Astrocyte (in vitro differentiated cells and primary cell): ENCODE measurements at regions not wholly inside any gene's neighbourhood (a gene's known extent, or its start where the extent isn't known, plus 50 kb on each side); places are given as distances from the start of the nearest gene placed in this dataset.

Experiments
- DNase-seq: peaks from one replicate; pipeline ENCODE4 v3.0.0-alpha.2; 2010; ENCODE audit warnings: low read depth
- FAIRE-seq: peaks from 2 replicates; lab custom pipeline; 2011; peaks lifted over from hg19 to GRCh38; lab: Jason Lieb, UNC
- H2AFZ ChIP-seq: 2 replicates; pipeline ENCODE4 v1.6.0; 2012; ENCODE audit warnings: low read depth, low read length, inconsistent platforms
- H3K27ac ChIP-seq: 2 replicates; pipeline ENCODE4 v1.5.1; 2011; ENCODE audit warnings: low read depth, low read length, inconsistent platforms
- H3K27me3 ChIP-seq: 2 replicates; pipeline ENCODE4 v1.6.0; 2011; ENCODE audit warnings: low read length, inconsistent platforms; ENCODE audit not compliant: insufficient read depth
- H3K36me3 ChIP-seq: 2 replicates; pipeline ENCODE4 v1.5.1; 2011; ENCODE audit warnings: low read length, inconsistent platforms; ENCODE audit not compliant: insufficient read depth
- H3K4me1 ChIP-seq: 2 replicates; pipeline ENCODE4 v1.5.1; 2011; ENCODE audit warnings: low read length, inconsistent platforms; ENCODE audit not compliant: insufficient read depth
- H3K4me2 ChIP-seq: 2 replicates; pipeline ENCODE4 v1.6.0; 2012; ENCODE audit warnings: low read length, inconsistent platforms
- H3K4me3 ChIP-seq: 2 replicates; pipeline ENCODE4 v1.5.1; 2011; ENCODE audit warnings: low read depth, mild to moderate bottlenecking, low read length, inconsistent platforms; ENCODE audit not compliant: insufficient read depth
- H3K79me2 ChIP-seq: 2 replicates; pipeline ENCODE4 v1.6.0; 2012; ENCODE audit warnings: mild to moderate bottlenecking, low read length, inconsistent platforms; ENCODE audit not compliant: insufficient read depth
- H3K9ac ChIP-seq: 2 replicates; pipeline ENCODE4 v1.6.0; 2012; ENCODE audit warnings: mild to moderate bottlenecking, low read length, inconsistent platforms
- H3K9me3 ChIP-seq: 2 replicates; pipeline ENCODE4 v1.5.1; 2012; ENCODE audit warnings: low read depth, mild to moderate bottlenecking, low read length, inconsistent platforms; ENCODE audit not compliant: insufficient read depth
- H4K20me1 ChIP-seq: 2 replicates; pipeline ENCODE4 v1.6.0; 2012; ENCODE audit warnings: low read length, inconsistent platforms; ENCODE audit not compliant: insufficient read depth
- H3K27ac Mint-ChIP-seq: one replicate; pipeline ENCODE4 v1.8.0; 2021; ENCODE audit warnings: mild to moderate bottlenecking, mixed read lengths; ENCODE audit not compliant: unreplicated experiment
- H3K27me3 Mint-ChIP-seq: one replicate; pipeline ENCODE4 v1.8.0; 2021; ENCODE audit warnings: low read depth, mixed read lengths; ENCODE audit not compliant: unreplicated experiment
- H3K36me3 Mint-ChIP-seq: one replicate; pipeline ENCODE4 v1.8.0; 2021; ENCODE audit warnings: low read depth, mixed read lengths; ENCODE audit not compliant: unreplicated experiment
- H3K4me1 Mint-ChIP-seq: one replicate; pipeline ENCODE4 v1.8.0; 2021; ENCODE audit warnings: low read depth, mixed read lengths; ENCODE audit not compliant: unreplicated experiment
- H3K4me3 Mint-ChIP-seq: one replicate; pipeline ENCODE4 v1.8.0; 2021; ENCODE audit warnings: mild to moderate bottlenecking, moderate library complexity, mixed read lengths; ENCODE audit not compliant: unreplicated experiment
- H3K9me3 Mint-ChIP-seq: one replicate; pipeline ENCODE4 v1.8.0; 2021; ENCODE audit warnings: mild to moderate bottlenecking, mixed read lengths; ENCODE audit not compliant: unreplicated experiment
- CTCF ChIP-seq: IDR thresholded peaks from 2 replicates; pipeline ENCODE4 v1.5.1; 2011; ENCODE audit warnings: low read depth, mild to moderate bottlenecking, inconsistent platforms, low read length, moderate library complexity; ENCODE audit not compliant: insufficient read depth
- EZH2 ChIP-seq: IDR thresholded peaks from 2 replicates; pipeline ENCODE4 v1.6.1; 2012; ENCODE audit warnings: mild to moderate bottlenecking, low read length, inconsistent platforms; ENCODE audit not compliant: insufficient read depth

- no peak overlapping the region for H3K27ac ChIP-seq
- H3K27me3 ChIP-seq, result no peaks in the 10 kb centered on the region
- Mint-ChIP-seq H3K9me3 (peaks cover 3% of the 10 kb centered on the region), H3K4me1 (no peaks in the 10 kb centered on the region), H3K27ac (no peak overlapping the region), H3K36me3 (no peaks in the 10 kb centered on the region), H3K27me3 (no peaks in the 10 kb centered on the region), H3K4me3 (no peak overlapping the region)
- H3K4me2 ChIP-seq, result no peak overlapping the region
- no peak for TF ChIP-seq EZH2
- no peak for TF ChIP-seq CTCF
- H2AFZ ChIP-seq, result no peak overlapping the region
- no peaks in the 10 kb centered on the region for H3K4me1 ChIP-seq
- no peaks in the 10 kb centered on the region for H3K9me3 ChIP-seq
- no peak overlapping the region for H3K4me3 ChIP-seq
- DNase-seq (no peak), FAIRE-seq (no peak)
- H3K79me2 ChIP-seq, result no peaks in the 10 kb centered on the region
- H3K36me3 ChIP-seq, result no peaks in the 10 kb centered on the region
- no peaks in the 10 kb centered on the region for H4K20me1 ChIP-seq
- no peak overlapping the region for H3K9ac ChIP-seq
Observed at GRCh38 chr3:16366-16765, 180.2 kb upstream of the CHL1 start.

- Mint-ChIP-seq H3K36me3 (no peaks in the 10 kb centered on the region), H3K4me3 (no peak overlapping the region), H3K27ac (no peak overlapping the region), H3K4me1 (no peaks in the 10 kb centered on the region), H3K9me3 (no peaks in the 10 kb centered on the region), H3K27me3 (no peaks in the 10 kb centered on the region)
- H3K79me2 ChIP-seq, result no peaks in the 10 kb centered on the region
- H2AFZ ChIP-seq, result no peak overlapping the region
- no peak overlapping the region for H3K4me2 ChIP-seq
- no peak for TF ChIP-seq CTCF
- TF ChIP-seq EZH2, result no peak
- H3K9ac ChIP-seq, result no peak overlapping the region
- H3K9me3 ChIP-seq, result no peaks in the 10 kb centered on the region
- H3K36me3 ChIP-seq, result no peaks in the 10 kb centered on the region
- H3K27ac ChIP-seq, result no peak overlapping the region
- no peaks in the 10 kb centered on the region for H3K27me3 ChIP-seq
- FAIRE-seq (no peak), DNase-seq (no peak)
- no peak overlapping the region for H3K4me3 ChIP-seq
- no peaks in the 10 kb centered on the region for H3K4me1 ChIP-seq
- H4K20me1 ChIP-seq, result no peaks in the 10 kb centered on the region
Observed at GRCh38 chr3:20421-20820, 176.1 kb upstream of the CHL1 start.

GRCh38 chr3:24006-24405 is 172.6 kb upstream of the CHL1 start:
- TF ChIP-seq CTCF (no peak), EZH2 (no peak)
- Histone ChIP-seq H3K9me3 (no peaks in the 10 kb centered on the region), H2AFZ (no peak overlapping the region), H4K20me1 (no peaks in the 10 kb centered on the region), H3K27ac (no peak overlapping the region), H3K4me3 (no peak overlapping the region), H3K9ac (no peak overlapping the region), H3K79me2 (no peaks in the 10 kb centered on the region), H3K4me2 (no peak overlapping the region), H3K4me1 (no peaks in the 10 kb centered on the region), H3K27me3 (no peaks in the 10 kb centered on the region), H3K36me3 (no peaks in the 10 kb centered on the region)
- Mint-ChIP-seq H3K27ac (no peak overlapping the region), H3K4me3 (no peak overlapping the region), H3K27me3 (no peaks in the 10 kb centered on the region), H3K4me1 (no peaks in the 10 kb centered on the region), H3K36me3 (no peaks in the 10 kb centered on the region), H3K9me3 (no peaks in the 10 kb centered on the region)
- FAIRE-seq, result no peak
- DNase-seq, result no peak
